Superior temporal gyrus (tissue), 1 donor: ENCODE measurements at regions not wholly inside any gene's neighbourhood (a gene's known extent, or its start where the extent isn't known, plus 50 kb on each side); places are given as distances from the start of the nearest gene placed in this dataset.

Experiments used
- DNase-seq: peaks from one replicate; pipeline ENCODE4 v3.0.0-alpha.2; 2016; ENCODE audit errors: extremely low spot score

DNA sequence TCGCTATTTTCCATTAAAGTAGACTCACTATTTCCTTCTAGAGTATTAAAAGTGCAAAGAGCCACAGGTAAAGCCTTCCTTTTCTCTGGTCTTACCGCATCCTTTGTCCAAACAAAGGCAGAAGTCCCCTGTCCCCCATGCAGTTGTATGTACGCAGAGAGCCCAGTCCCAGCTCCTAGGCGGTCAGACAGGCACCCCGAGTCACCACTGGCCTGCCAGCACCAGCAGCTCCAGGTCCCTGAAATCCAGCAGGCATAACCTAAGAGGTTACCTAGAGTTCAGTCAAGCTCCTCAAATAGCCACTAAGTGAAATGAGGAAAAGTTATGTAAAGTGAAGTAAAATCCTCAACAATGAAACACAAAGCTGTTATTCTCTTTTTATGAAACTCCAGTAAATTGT, 60.4 kb upstream of the TWIST2 start:
- no peak for DNase-seq

DNA sequence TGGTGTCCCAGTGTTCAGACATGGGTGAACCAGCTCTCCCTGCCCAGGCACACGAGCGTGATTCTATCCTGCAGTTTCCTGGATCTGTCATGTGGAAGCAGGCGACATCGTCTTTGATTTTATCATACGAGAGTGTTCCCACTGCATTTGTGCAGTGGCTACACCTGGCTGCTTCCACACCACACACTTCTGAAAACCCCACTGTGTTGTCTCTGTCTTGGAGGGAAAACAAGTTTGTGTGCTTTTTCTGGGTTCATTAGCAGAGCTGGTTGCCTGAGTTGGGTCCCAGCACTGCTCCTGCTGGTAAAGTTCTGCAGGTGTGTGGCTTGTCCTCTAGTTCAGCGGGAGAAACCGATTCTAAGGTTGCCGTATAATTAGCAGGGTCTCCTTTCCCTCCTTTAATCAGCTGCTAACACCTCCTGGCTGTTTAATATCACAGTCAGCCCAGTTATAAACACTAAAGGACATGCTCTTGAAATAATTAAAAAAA, 58.5 kb upstream of the TWIST2 start:
- DNase-seq: no peak

DNA sequence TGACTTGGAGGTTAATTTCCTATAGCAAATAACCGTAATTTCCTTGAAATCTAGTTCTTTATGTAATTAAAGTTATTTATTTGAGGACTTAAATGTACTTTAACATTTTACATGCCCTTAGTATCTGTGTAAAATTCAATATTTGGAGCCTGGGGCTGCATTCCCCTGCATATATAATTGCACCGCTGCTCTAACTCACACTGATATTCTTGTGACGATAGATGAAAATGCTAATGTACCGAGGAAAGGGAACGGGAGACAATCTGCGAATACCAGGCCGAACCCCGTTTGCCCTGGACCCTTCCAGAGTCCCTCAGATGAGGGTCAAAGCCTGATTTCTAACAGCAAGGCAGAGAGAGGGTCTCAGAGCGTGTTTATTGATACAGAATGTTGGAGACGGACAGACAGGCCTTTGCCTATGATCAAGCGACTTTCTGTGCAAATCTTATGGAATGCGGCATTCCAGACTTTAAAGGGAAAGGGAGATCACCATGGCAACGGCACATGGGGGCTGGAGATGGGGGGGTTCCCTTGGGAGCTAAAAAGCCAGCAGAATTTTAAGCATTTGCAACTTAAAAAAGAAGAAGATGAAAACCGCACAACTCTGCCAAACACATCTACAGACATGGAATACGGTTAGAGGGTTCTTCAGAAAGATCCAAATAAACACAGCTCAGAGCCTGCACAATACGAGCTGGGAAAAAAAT, 57.6 kb upstream of the TWIST2 start:
- DNase-seq: peak; percentile 24

DNA sequence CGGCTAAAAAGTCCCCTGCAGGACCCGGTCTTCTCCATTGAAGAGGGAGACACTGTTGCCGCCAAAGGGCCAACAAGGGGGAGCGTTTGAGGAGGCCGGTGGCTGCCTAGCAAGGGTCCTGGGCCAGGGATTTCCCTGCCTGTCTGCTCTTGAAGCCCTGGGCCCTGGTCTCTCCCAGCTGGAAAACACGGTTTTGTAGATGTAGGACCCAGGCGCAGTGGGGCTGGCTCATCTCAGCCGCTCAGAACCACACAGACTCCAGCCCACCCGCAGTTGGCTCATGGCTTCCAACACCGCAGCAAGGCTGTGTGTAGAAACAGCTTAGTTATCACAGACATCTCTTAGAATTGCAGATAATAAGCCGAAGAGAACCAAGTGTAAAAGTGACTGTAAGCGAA, 57.1 kb upstream of the TWIST2 start:
- peak; percentile 24 for DNase-seq

DNA sequence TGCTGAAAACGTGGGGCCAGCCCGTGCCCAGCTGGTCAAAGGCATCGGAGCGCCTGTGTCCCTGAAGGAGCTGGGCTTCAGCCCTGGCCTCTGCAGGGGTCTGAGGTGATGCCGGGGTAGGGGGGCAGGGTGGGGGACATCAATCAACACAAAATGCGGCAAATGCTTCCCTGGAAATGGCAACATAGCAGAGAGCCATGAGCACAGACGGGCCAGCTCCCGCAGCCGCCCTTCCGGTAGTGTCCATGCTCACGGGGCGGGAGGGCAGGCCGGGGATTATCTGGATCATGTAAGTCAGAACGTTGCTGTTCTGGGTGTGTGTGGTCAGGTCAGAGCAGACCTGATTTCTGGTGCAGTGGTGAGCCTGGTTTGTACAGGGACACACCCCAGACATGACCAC, 56.5 kb upstream of the TWIST2 start:
- DNase-seq: no peak

DNA sequence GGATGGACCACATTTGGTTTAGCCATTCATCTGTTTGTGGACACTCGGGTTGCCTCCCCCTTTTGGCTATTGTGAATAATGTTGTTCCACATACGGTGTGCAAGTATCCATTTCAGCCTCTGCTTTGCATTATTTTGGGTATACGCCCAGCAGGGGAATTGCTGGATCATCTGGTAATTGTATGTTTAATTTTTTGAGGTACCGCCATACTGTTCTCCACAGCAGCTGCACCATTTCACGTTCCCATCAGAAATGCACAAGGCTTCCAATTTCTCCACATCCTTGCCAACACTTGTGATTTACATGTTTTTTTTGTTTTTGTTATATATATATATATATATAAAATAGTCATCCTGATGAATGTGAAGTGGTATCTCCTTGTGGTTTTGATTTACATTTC, 54.6 kb upstream of the TWIST2 start:
- no peak for DNase-seq

DNA sequence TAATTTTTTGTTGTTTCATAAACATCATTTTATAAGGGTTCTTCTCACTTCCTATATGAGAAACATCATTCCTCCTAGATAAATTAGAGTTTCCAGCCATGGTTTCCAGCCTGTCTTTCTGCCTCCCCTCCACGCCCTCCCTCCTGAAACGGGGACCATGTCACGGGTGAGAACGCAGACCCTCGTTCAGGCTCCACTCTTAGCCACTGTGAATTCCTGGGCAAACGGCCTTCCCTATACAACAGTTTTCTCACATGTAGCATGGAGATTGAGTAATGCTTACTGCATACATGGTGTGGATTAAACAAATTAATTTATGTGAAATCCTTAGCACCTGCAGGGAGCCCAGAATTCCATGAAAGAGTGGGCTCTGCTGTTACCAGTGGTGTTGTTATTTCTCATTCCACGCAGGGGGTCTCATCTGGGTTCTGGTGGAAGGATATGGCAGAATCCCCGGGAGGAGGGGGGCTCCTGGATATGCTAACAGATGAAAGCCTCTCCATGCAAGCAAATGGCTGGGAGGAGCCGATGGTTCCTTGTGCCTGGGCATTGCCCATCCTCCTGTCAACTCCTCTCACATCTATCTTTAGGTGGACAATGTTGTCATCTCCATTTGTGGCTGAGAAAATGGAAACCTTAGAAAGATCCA, 54.0 kb upstream of the TWIST2 start:
- DNase-seq: no peak

DNA sequence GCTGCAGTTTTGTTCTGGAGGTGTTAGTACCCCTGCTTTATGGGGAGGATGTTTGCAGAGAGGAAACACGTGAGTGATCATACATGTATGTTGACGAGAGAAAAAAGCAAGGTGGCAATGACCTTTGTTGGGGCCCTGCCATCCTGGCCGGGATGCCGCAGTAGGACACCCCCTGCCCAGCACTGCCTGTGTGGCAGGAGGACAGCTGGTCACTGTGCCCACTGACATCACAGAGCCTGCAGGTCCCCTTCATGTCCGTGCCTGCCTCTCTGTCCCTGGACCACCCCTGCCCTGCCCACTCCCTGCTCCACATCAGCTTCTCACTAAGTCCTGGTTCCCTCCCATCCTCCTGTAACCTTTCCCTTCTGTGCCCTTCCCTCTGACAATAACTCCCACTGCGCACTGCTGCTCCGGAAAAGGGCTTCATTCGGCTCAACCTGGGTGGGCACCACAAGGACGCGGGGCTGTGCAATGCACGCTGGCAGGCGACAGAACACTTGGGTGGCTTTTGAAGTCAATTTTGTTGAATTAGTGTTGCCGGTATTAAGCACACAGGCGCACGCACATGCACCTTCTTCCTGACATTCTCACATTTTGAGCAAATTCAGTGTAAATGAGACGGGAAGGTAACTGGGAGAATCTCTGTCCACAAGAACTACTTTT, 51.5 kb upstream of the TWIST2 start:
- no peak for DNase-seq

DNA sequence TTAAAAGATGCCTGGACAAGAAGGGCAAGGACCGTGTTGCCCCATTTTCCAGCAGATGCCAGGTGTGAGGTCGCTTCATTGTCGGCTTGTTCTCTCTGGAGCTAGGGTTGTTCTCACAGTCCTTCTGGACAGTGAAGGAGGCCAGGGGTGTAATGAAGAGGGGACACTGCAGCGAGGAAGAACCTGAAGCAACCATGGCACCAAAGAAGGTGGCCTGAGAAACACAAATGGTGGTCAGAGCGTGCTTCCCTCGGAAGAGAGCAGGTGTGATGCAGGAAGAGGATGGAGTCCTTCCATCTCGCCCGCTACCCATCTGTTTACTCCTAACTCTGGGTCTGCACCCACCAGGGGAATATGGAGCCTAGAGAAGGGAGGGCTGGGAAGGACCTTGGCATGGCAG, 50.3 kb upstream of the TWIST2 start:
- no peak for DNase-seq
